RWPE2 (cell line): ENCODE measurements at regions not wholly inside any gene's neighbourhood (a gene's known extent, or its start where the extent isn't known, plus 50 kb on each side); places are given as distances from the start of the nearest gene placed in this dataset.

ENCODE experiments used
- ATAC-seq: fragments of 200-7000 bp; cut with Tn5 transposase; 3 replicates; pipeline ENCODE4 v1.9.1; 2021; ENCODE audit warnings: low read depth
- DNase-seq: peaks from one replicate; pipeline ENCODE4 v3.0.0-alpha.2; 2020; ENCODE audit warnings: low spot score
- H3K27ac ChIP-seq: fragments of 450-650 bp; 2 replicates; pipeline ENCODE4 v1.5.1; 2017; ENCODE audit warnings: mild to moderate bottlenecking; ENCODE audit not compliant: poor library complexity, severe bottlenecking
- H3K27me3 ChIP-seq: fragments of 250-450 bp; sonication (Bioruptor Pico); 2 replicates; pipeline ENCODE4 v1.5.1; 2021; ENCODE audit warnings: mild to moderate bottlenecking, moderate library complexity; ENCODE audit not compliant: insufficient read depth, poor library complexity, severe bottlenecking
- H3K36me3 ChIP-seq: fragments of 250-450 bp; sonication (Bioruptor Pico); 2 replicates; pipeline ENCODE4 v1.5.1; 2020; ENCODE audit warnings: low read depth, mild to moderate bottlenecking, moderate library complexity
- H3K4me1 ChIP-seq: fragments of 250-450 bp; sonication (Bioruptor Pico); 2 replicates; pipeline ENCODE4 v1.5.1; 2021; ENCODE audit warnings: mild to moderate bottlenecking, moderate library complexity; ENCODE audit not compliant: insufficient read depth, poor library complexity, severe bottlenecking
- H3K4me3 ChIP-seq: fragments of 250-450 bp; sonication (Bioruptor Pico); 2 replicates; pipeline ENCODE4 v1.5.1; 2021; ENCODE audit warnings: mild to moderate bottlenecking, moderate library complexity; ENCODE audit not compliant: severe bottlenecking
- H3K9me3 ChIP-seq: fragments of 250-450 bp; sonication (Bioruptor Pico); 2 replicates; pipeline ENCODE4 v1.5.1; 2021; ENCODE audit warnings: mild to moderate bottlenecking, moderate library complexity; ENCODE audit not compliant: severe bottlenecking
- CTCF ChIP-seq: fragments of 450-650 bp; IDR thresholded peaks from one replicate; pipeline ENCODE4 v1.5.1; 2017; ENCODE audit warnings: mild to moderate bottlenecking, moderate library complexity; ENCODE audit not compliant: poor library complexity, severe bottlenecking

- H3K4me3 ChIP-seq: no peak overlapping the region
- H3K27ac ChIP-seq: no peak overlapping the region
- no peaks in the 10 kb centered on the region for H3K36me3 ChIP-seq
- H3K27me3 ChIP-seq: peaks cover 83% of the 10 kb centered on the region
- no peaks in the 10 kb centered on the region for H3K4me1 ChIP-seq
- no peak for TF ChIP-seq CTCF
- ATAC-seq (peak; percentile 50), DNase-seq (peak; percentile 57)
- H3K9me3 ChIP-seq: no peaks in the 10 kb centered on the region
These were observed 466.2 kb downstream of the CDH26 start for GRCh38 chr20:60424267-60424902.

GRCh38 chr20:60427516-60427915, 469.3 kb downstream of the CDH26 start:
- no peak for TF ChIP-seq CTCF
- Histone ChIP-seq H3K4me1 (no peaks in the 10 kb centered on the region), H3K4me3 (no peak overlapping the region), H3K27ac (no peak overlapping the region), H3K9me3 (no peaks in the 10 kb centered on the region), H3K36me3 (no peaks in the 10 kb centered on the region), H3K27me3 (peaks cover 78% of the 10 kb centered on the region)
- DNase-seq (peak; percentile 57), ATAC-seq (no peak)

GRCh38 chr20:60428651-60429050, 470.4 kb downstream of the CDH26 start:
- Histone ChIP-seq H3K4me1 (no peaks in the 10 kb centered on the region), H3K36me3 (no peaks in the 10 kb centered on the region), H3K4me3 (no peak overlapping the region), H3K9me3 (no peaks in the 10 kb centered on the region), H3K27ac (no peak overlapping the region), H3K27me3 (peaks cover 82% of the 10 kb centered on the region)
- peak; percentile 52 for DNase-seq
- TF ChIP-seq CTCF: no peak
- no peak for ATAC-seq

- no peaks in the 10 kb centered on the region for H3K4me1 ChIP-seq
- H3K4me3 ChIP-seq: no peak overlapping the region
- no peaks in the 10 kb centered on the region for H3K36me3 ChIP-seq
- no peak for TF ChIP-seq CTCF
- ATAC-seq (no peak), DNase-seq (peak; percentile 51)
- H3K9me3 ChIP-seq: no peaks in the 10 kb centered on the region
- H3K27ac ChIP-seq: no peak overlapping the region
- peaks cover 91% of the 10 kb centered on the region for H3K27me3 ChIP-seq
These were observed 472.3 kb downstream of the CDH26 start for GRCh38 chr20:60430516-60431001.

GRCh38 chr20:60431349-60431748, 473.1 kb downstream of the CDH26 start:
- Histone ChIP-seq H3K9me3 (no peaks in the 10 kb centered on the region), H3K4me1 (no peaks in the 10 kb centered on the region), H3K36me3 (no peaks in the 10 kb centered on the region), H3K4me3 (no peak overlapping the region), H3K27me3 (peaks cover 94% of the 10 kb centered on the region), H3K27ac (no peak overlapping the region)
- DNase-seq (peak; percentile 68), ATAC-seq (no peak)
- no peak for TF ChIP-seq CTCF
